Fibroblast of peridontal ligament (primary cell): ENCODE measurements at regions not wholly inside any gene's neighbourhood (a gene's known extent, or its start where the extent isn't known, plus 50 kb on each side); places are given as distances from the start of the nearest gene placed in this dataset.

ENCODE experiments used
- DNase-seq: peaks from one replicate; pipeline ENCODE4 v3.0.0-alpha.2; 2010; ENCODE audit errors: extremely low read depth

GRCh38 chr6:23563323-23563722 is 562.7 kb upstream of the NRSN1 start:
- no peak for DNase-seq

- DNase-seq: no peak
These were observed 559.6 kb upstream of the NRSN1 start for GRCh38 chr6:23566418-23566817.

GRCh38 chr6:23568292-23568691 is 557.7 kb upstream of the NRSN1 start:
- DNase-seq: no peak

DNA sequence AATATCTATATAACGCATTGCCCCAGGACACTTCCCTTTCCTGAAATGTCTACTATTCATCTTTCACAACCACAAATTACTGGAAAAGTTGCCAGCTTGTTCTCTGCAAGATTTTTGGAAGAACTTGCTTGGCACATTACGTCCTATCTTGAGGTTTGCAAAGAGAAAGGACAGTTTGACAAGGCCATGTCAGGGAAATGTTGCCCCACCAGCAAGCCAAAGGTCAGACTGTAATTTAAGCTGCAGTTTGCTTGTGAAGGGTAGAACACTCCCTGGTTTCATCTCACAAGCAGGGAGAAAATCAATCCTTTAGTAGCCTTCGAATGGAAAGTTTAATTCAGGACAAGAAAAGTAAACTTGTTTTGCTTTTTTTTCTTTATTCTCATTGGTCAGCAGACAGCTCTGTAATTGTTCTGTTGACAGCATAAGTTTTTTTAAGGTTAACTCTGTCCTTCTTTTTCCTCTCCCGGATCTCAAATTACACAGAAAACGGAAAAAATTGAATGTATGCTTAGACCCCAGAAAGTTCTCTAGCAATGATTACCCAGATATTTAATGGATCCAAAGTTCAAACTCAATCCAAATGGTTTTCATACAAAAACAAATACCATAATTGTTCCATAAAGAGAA is 541.8 kb upstream of the NRSN1 start:
- no peak for DNase-seq

GRCh38 chr6:23587582-23587981 is 538.4 kb upstream of the NRSN1 start:
- DNase-seq: no peak

- no peak for DNase-seq
These were observed 536.2 kb upstream of the NRSN1 start for GRCh38 chr6:23589811-23590210.

DNA sequence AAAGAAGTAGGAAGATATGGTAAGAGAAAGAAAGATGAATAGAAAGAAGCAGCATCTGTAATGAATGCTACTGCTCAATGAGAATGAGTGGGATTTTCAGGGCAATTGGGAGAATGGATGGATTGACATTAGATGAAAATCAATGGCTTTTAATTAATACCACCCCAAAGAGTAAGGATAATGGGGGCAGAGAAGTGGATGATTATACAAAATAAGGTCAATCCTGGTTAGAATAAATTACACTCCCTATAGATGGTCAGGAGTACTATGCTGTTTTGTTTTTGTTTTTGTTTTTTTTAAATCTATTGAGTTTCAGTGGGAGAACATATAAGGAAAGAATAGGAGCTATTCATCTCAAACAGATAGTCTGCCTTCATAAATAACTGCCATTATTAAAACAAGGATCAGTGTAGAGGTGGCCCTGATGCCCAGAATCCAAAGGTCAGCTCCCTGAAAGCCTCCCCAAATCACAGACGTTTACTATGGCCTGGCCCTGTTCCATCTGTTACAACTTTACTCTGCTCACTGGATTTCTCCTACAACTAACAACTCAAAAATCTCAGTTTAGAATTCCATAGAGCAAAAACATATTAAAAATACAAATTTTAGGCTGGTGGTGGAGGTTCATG is 535.4 kb upstream of the NRSN1 start:
- no peak for DNase-seq

DNA sequence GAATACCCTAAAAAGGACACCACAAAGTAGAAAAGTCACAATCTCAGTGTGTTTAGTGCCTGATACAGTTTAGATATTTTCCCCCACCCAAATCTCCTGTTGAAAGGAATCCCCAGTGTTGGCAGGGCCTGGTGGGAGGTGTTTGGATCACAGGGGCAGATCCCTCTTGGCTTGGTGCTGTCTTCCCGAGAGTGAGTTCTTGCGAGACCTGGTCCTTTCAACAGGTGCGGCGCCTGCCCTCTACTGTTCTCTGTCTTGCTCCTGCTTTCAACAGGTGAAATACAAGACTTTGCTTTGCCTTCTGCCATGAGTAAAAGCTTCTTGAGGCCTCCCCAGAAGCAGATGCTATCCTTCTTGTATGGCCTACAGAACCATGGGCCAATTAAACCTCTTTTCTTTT is 534.3 kb upstream of the NRSN1 start:
- no peak for DNase-seq

GRCh38 chr6:23600118-23600517 is 525.9 kb upstream of the NRSN1 start:
- no peak for DNase-seq

DNA sequence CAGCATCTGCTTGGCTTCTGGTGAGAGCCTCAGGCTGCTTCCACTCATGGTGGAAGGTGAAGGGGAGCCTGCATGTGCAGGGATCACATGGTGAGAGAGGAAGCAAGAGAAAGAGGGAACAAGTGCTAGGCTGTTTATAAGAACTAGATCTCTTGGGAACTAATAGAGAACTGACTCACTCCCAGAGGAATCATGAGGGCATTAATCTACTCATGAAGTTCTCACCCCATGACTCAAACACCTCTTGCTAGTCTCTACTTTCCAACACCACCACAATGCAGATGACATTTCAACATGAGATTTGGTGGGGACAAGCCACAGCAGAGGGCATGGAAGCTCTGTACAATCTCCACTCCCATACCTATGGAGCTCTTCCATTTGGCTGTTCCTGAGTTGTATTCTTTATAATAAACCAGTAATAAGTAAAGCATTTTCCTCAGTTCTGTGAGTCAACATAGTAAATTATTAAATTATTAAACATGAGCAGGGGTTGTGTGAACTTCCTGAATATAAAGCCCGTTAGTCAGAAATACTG is 524.1 kb upstream of the NRSN1 start:
- no peak for DNase-seq

DNA sequence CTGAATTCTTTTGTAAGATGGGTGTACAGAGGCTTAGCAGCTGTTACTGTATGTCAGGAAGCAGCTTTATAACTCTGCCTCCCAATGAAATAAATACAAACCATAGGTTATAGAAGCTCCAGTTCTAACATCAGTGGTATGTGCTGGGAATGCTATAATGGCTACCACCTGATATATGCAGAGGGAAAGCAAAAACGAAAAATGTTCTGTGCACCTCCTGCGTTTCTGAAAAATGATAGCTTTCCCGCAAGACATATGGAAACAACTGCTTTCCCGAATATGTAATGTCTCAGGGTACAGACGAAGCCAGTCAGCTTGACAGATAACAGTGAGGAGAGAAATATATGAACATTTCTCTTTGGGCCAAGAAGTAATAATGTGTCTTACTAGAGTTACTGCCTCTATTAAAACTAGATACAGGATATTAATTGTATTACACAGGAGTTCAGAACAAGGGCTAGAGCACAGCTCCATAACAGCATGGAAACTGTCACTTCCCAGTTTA is 517.0 kb upstream of the NRSN1 start:
- no peak for DNase-seq

DNA sequence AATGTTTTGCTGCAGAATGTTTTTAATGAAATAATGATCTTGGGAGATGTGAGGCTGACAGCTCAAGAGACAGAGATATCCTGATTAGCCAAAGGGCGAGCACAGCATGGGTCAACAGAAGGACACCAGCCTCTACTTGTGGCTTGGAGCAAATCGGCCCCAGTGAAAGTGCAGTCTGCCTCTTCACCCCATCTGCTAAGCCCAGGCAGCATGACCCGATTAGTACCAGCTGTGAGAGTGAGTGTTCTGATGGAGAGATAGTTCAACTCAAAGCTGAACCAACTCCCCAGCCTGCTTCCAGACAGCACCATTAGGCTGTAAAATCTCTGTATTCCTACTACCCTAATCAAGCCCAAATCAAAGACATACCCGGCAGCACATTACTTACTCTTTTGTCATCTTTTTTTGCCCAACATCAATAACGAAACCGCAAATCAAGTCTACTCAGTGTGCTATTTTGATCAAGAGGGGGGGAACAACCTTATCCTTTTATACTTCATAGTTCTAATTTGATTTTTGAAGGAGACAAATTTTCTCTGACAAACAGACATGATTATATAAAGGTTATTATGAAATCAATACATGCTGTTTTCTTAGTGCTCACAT is 514.1 kb upstream of the NRSN1 start:
- DNase-seq: no peak

GRCh38 chr6:23618366-23618765 is 507.6 kb upstream of the NRSN1 start:
- DNase-seq: no peak

- no peak for DNase-seq
These were observed 505.1 kb upstream of the NRSN1 start for GRCh38 chr6:23620911-23621401.

DNA sequence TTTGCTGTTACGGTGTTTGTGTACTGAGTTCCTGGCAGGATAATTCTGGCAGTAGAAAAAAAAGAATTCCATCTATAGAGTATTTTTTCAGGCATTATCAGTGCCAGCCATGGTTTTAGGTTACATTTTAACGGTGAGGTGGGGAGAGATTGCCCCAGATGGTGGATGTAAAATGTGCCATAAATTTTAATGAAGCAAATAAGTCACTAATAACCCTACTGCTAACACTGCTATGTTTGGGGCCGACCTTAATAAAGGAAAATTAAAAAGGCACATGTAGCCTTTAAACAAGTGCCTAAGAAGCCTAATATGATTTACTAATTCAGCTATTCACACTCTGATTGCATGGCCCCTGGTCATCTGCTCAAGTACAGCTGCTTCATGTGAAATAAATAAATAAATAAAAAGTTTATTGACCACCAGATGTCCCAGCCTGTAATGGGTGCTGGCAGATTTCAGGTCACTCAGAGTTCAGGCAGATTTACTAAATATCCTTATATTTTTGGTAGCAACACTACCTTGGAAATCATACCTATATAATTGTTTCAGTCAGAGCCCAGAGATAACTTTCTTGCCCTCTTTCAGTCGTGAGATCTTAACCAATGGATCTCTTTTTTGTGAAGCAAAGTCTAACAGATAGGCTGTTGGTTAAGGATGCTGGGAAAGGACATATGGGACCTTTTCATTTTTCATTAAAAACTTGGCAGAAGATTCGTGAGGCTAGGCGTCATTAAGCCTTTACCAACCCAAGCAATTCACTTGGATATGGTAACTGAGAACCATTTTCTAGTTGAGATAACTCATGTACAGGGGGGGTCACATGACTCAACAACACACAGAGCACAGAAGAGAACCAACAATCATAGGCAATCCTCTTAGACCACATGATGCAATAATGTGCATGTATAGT is 495.0 kb upstream of the NRSN1 start:
- DNase-seq: no peak

- DNase-seq: no peak
These were observed 492.0 kb upstream of the NRSN1 start for GRCh38 chr6:23633996-23634395.

DNA sequence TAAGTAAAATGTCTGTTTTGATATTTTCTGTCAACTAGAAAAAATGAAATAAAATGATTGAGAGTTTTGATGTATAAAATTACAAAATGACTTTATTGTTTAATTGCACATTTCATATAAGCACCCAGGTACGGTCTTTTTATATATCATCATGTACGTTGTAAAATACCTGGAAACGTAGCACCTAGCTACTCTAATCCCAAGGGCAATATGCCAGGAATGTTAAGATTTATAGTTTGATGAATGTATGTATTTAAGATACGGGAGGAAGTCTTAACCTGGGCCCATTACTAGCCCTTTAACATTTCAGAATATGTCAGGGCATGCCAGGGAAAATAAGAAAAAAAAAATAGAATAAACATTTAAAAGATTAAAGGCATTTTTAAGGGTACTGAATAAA is 490.9 kb upstream of the NRSN1 start:
- no peak for DNase-seq

GRCh38 chr6:23637296-23637695 is 488.7 kb upstream of the NRSN1 start:
- DNase-seq: no peak

GRCh38 chr6:23642849-23643248 is 483.2 kb upstream of the NRSN1 start:
- DNase-seq: no peak

GRCh38 chr6:23647045-23647444 is 479.0 kb upstream of the NRSN1 start:
- no peak for DNase-seq

DNA sequence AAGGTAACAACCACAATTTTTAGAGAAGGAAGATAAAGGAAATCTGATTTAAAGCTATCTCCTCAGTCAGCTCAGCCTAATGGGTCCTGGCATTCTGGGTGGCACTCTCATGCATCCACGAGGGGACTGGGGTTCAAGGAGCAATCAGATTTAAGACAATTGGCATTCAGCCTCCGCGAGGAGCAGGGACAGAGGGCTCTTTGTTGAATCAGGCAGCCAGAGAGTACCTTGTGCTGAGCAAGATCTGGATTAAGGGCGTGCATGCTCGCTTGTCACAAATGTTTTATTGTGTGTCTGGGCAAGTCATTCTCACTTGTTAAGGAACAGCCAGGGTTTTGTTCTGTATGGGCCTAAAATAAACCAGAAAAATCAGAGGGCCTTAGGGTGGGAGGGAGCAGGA is 475.3 kb upstream of the NRSN1 start:
- no peak for DNase-seq

DNA sequence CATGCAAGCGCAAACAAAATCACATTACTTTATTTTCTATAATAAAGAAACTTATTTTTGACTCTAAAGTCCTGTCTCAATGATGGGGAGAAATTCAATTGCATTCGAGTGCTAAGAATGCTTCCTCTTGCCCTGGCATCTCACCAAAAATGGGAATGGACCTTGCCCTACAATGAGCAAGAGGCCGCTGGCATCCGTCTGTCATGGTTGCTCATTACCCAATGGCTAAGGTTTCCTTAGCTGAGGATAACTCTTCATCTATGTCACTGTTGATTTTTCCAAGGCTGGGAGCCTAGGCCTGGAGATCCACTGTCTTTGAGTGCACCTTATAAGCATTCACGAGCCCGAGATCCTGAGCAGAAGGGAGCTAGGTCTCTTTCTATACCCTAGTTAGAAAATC is 471.3 kb upstream of the NRSN1 start:
- no peak for DNase-seq
